Astrocyte (in vitro differentiated cells and primary cell): ENCODE measurements at regions not wholly inside any gene's neighbourhood (a gene's known extent, or its start where the extent isn't known, plus 50 kb on each side); places are given as distances from the start of the nearest gene placed in this dataset.

Source experiments
- EZH2 ChIP-seq: IDR thresholded peaks from 2 replicates; pipeline ENCODE4 v1.6.1; 2012; ENCODE audit warnings: mild to moderate bottlenecking, low read length, inconsistent platforms; ENCODE audit not compliant: insufficient read depth
- TF ChIP-seq, protein P1 (sequence below): IDR thresholded peaks from 2 replicates; pipeline ENCODE4 v1.5.1; 2011; ENCODE audit warnings: low read depth, mild to moderate bottlenecking, inconsistent platforms, low read length, moderate library complexity; ENCODE audit not compliant: insufficient read depth

DNA sequence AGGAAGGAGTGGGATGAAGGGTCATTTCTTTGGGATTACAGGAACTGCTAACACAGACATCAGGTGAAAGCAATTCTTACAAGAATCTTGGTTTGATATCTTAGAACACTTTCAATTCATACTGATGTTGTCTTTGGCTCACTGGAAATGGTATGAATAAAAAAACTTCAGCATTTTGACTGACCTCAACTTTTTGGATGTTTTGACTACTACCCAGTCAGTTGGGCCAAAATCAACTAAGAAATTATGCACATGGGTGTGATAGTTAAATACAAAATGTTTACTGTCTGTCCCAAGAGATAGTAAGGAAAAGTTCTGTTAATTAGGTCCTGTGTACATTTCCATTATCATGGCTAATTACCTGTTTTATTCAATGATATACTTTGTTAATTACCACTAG is 165.5 kb upstream of the LRIG1 start:
- no peak for TF ChIP-seq EZH2
- TF ChIP-seq, protein P1, sequence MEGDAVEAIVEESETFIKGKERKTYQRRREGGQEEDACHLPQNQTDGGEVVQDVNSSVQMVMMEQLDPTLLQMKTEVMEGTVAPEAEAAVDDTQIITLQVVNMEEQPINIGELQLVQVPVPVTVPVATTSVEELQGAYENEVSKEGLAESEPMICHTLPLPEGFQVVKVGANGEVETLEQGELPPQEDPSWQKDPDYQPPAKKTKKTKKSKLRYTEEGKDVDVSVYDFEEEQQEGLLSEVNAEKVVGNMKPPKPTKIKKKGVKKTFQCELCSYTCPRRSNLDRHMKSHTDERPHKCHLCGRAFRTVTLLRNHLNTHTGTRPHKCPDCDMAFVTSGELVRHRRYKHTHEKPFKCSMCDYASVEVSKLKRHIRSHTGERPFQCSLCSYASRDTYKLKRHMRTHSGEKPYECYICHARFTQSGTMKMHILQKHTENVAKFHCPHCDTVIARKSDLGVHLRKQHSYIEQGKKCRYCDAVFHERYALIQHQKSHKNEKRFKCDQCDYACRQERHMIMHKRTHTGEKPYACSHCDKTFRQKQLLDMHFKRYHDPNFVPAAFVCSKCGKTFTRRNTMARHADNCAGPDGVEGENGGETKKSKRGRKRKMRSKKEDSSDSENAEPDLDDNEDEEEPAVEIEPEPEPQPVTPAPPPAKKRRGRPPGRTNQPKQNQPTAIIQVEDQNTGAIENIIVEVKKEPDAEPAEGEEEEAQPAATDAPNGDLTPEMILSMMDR = no peak
